ENCODE measurements at regions not wholly inside any gene's neighbourhood (a gene's known extent, or its start where the extent isn't known, plus 50 kb on each side); places are given as distances from the start of the nearest gene placed in this dataset.

DNA sequence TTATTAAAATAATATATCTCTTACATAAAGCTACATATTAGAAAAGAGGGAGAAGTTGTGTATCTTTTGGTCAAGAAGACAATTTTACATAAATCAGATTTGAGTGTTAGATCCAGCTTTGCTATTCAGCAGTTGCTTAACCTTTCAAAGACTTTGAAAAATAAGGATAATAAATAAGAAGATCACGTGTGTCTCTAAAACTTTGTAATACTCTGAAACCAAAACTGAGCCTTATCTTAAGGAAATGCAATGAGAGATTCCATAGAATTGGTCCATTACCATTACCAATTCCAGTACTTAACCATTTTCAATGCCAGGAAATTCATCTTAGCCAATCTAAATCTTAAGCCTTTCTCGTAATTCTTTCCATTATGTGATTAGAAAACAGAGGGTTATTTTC, 89.2 kb upstream of the COL5A2 start:
- DNase-seq = no peak

DNA sequence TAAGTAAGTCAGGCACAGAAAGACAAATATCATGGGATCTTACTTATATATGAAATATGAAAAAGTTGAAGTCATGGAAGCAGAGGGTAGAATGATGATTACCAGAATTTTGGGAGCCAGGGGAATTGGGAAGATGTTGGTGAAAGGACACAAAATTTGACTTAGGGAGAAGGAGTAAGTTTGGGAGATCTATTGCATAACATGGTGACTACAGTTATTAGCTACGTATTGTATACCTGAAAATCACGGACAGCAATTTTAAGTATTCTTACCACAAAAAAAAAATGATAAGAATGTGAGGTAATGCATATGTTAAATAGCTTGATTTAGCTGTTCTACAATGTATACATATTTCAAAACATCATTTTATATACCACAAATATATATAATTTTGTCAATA, 94.2 kb upstream of the COL5A2 start:
- DNase-seq = no peak

DNA sequence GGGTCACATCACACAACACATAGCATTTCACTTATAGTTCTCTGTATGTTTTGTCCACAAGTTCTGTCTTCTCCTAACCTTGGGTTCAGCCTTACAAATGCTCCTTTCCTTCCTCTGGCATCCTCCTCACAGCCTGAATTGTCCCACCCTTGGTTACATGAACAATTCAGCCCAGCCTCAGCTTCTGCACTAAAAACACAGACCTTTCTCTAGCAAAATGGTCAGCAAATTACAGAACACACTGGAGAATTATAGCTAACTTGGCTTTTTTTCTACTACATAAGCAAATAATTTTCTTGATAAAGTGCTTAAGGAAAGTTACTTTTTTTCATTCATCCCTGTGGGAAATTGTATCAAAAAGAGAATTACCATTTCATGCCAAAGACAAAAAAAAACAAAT, 94.8 kb upstream of the COL5A2 start:
- DNase-seq = no peak

DNA sequence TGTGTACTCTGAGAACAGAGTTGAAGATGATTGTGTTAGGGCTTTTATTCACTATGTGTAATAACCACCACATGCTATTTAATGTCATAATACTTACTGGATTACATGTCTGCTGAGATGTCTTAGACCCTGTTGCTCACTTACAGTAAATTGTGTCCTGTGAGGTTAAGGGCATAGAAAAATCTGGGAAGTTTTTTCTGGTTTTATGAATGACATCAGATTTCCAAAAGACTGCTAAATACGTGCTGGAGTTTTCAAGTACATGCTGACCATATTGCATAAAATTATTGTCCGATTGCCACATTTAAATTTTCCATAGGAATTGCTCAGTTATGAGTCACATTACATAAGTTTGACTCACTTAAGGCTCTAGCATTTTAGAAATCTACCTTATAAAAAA, 96.7 kb upstream of the COL5A2 start:
- no peak for DNase-seq

DNA sequence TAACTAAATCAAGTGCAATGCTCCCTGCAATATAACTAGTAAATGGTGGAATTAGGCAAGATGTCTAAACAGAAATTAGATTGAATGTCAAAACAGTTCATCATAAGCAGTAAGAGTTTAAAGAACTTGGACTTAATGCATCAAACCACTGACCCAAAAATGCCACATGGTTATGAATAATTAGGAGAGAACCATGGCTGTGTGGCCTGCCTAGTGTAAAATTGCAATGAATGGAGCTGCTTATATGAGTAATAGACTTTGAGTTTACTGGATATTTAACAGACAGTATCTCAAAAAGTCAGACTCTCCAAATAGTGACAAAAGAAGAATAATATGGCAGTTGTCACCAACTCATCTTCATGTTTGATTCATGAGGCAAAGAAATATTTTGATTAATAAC, 101.6 kb upstream of the COL5A2 start:
- DNase-seq = no peak

DNA sequence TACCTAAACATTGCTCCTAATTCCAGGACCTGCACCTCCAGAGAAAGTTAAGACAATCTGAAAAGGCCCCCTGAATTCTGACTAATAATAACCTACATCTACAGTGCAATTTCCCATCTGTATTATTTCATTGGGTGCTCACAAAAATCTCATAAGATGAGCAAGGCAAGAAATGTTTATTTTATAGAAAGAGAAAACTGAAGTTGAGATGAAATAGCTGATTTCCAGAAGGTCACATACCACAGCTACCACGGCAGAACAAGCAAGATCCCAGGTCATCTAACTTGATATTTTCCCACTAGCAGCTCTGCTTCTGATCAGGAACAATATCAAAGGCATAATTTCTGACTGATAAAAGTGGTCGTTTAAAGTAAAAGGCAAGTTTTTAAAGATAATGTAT, 105.8 kb upstream of the COL5A2 start:
- DNase-seq = no peak

DNA sequence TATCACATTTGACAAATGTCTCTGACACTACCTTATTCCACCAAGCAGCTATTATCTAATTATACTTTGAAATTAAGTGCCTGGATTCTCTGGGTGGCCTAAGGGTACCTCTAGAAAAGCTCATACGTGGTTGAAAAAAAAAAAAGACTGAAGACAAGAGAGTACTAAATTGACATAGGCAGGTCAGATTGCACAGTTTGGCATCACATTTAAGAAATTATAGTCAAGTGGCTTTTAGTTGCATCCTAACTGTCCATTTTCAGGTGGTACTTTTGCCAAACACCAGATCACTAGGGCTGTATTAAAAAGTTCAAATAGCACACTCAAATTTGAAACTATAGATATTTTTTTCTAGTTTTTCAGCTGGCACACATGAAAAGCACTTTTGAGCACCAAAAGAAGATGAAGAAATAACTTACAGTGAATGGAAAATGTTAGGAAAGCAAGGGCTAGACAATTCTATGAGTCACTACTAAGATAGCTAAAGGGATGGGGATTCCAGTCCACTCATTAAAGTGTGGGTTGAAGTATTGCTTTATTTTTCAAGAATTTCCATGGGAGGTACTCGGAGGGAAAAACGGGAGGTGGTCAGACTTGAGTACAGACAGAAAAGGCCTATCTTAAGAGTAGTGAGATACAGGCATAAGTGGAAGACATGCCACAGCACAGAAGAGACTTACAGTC, 106.5 kb upstream of the COL5A2 start:
- DNase-seq = peak; percentile 25

DNA sequence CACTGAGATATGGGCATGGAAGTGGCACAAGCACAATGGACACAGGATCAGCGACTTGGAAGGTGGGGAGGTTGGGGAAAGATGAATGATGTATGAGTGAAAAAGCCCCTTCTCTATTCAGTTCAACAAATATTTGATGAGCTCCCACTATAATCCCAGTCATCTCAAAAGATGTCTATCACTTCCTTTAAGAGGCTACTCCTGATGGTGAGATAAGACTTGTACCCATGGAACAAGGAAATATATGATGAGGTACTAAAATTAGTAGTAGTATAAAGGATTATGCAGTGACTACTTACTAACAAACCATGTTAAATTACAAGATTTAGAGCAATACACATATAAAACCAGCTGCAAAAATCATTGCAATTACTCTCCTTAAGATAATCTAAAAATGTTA, 107.8 kb upstream of the COL5A2 start:
- DNase-seq = no peak

DNA sequence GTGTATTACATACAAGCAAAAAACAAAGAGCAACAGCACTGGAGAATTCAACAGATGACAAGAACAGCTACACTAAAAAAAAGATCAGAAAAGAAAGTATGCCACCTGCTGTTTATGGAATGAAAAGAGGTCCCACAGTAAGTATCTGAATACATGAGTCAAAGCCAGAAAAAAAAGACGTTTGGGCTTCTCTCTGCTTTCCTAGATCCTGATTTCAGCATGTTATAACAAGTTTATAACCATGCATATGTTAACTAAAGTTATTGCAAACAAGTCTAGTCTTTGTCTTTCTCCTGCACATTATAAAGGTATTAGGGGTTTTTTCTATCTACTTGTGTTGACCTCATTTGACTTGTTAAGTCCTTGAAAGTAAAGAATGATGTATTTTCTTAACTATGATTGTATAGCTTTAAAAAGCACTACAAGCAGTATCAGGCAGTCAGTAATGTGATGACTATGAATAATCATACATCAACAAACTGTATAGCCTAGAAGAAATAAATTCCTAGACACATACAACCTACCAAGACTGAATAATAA, 108.5 kb upstream of the COL5A2 start:
- DNase-seq = no peak

DNA sequence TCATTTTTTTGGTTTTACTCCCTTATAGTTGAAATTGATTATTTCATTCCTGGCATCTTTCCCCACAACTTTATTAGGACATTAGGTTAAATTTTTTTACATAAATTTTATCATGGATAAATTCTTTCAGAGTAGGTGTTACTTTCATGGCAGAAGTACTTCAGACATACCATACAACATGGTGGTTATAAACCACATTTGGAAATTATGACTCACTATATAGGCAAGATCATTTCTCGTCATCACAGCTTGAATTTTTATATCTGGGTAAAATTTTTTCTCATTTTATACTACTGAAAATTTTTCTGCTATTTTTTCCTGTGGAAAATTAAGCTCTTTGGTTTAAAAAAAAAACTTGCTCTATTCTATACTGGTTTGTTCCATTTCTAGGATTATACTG, 111.9 kb upstream of the COL5A2 start:
- no peak for DNase-seq

DNA sequence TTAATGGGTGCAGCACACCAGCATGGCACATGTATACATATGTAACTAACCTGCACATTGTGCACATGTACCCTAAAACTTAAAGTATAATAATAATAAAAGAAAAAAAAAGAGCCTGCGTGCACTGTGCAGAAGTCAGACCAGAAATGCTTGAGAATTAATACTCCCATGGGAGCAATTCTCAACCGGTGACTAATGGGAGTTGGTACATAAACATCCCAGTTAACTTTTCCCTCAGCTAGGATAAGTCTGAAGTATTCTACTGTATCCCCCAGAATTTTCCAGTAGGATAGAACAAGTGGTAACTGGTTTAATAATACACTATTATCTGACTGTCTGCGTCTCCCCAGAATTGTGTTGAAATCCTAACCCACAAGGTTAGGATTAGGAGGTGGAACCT, 113.6 kb upstream of the COL5A2 start:
- DNase-seq = no peak

DNA sequence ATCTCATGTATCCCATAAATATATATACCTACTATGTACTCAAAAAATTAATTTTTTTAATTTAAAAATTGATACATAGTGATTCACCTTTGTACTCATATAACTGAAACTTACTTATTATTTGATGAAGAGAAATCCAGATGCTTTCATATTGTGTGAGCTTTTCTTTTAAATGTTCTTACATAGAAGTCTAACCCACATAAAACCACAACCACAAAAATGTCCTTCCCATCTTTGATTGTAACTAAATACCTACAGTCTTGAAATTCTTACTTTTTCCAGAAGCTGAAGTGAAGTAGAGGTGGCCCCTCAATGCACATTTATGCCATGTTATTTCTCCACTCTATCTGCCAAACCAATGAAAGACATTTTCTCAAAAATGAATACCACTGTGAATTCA, 117.9 kb upstream of the COL5A2 start:
- no peak for DNase-seq

DNA sequence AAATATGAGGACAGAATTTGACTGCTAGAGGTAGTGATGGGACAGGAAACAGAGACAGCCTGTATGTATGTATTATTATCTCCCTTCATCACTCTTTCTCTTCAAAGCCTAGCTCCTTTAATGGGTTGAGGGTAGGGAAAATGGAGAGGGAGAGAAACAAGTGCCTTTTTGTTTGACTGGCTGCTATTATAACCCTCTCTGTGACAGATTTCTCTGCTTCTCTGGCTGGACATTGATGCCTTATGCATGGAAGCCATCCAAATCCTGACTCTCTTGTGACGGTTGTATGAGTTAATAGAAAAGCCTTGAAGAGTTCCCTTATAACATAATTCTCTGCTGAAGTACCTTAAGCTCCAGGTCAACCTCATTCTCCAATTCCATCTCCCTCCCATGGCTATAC, 118.5 kb upstream of the COL5A2 start:
- no peak for DNase-seq

DNA sequence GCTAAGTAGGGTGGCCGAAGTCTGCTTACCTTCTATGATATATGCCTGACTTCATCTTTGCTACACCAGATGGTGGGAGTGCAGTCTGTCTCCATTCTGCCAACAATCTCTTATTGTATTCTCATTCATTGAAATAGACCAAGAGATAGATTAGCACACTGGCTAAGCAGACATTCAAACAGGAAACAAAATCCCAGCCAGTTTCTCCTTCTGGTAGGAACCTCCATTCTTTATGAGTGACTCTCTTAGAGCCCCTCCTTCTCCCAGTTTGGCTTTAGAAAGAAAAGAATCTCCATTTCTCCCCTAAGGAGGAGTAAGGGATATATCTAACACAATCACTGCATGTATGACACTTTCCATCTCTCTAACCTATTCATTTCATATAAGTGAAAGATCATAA, 118.9 kb upstream of the COL5A2 start:
- DNase-seq = no peak

DNA sequence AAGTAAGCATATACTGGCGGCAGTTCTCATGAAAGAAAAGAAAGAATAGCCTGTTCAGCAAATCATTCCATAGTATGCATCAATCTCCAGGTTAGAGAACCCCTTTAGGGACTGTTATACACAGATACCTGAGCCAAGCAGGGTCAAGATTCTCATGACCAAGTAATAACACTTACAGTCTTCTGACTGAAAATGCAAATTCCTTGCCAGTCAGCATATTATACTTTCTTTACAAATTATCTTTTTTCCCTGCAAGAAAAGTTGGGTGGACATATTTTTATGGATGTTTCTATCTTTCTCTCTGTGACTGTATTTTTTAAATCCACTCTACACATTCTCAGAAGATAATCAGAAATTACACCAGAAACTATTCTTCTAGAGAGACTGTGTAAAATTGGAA, 120.4 kb upstream of the COL5A2 start:
- DNase-seq = no peak

DNA sequence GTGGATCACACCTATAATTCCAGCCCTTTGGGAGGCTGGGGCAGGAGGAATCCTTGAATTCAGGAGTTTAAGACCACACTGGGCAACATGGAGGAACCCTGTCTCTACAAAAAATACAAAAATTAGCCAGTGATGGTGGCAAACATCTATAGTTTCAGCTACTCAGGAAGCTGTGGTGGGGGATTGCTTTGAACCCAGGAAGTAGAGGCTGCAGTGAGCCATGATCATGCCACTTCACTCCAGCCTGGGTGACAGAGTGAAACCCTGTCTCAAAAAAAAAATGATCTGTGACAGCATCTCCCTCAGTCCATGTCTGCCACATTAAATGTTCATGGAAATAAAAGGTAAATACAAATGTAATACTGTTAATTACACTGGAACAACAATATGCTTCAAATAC, 121.4 kb upstream of the COL5A2 start:
- DNase-seq = no peak

DNA sequence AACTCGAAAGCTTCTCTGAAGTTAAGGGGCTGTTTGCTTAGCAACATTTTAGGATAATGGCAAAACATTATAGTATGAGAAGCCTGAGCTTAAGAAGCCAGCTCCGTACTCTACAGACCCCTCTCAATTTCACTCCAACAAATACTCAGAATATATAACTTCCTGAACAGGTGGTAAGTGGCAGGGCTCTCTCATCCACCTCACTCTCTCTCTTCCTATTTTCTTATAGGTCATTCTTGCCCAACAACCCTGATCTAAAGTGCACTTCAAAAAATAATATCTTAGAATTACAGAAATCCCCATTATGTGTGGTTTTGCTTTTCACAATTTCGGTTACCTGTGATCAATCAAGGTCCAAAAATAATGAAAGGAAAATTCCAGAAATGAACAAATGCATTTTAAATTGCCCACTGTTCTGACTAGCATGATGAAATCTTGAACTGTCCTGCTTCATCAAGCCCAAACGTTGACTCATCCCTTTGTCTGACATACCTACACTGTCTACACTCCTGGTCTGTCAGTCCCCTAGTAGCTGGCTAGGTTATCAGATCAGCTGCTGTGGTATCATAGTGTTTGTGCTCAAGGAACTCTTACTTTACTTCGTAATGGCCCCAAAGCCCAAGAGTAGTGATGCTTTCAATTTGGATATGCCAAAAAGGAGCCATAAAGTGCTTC, 122.8 kb upstream of the COL5A2 start:
- DNase-seq = no peak

DNA sequence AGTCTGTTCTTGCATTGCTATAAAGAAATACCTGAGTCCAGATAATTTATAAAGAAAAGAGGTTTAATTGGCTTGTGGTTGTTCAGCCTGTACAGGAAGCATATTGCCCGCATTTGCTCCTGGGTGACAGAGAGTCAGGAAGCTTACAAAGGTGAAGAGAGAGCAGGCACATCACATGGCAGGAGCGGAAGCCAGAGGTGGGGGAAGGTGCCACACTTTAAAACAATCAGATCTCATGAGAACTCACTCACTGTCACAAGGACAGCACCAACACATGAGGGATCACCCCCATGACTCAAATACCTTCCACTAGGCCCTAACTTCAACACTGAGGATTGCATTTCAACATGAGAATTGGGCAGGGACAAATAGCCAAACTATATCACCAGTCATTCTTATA, 124.8 kb upstream of the COL5A2 start:
- no peak for DNase-seq

DNA sequence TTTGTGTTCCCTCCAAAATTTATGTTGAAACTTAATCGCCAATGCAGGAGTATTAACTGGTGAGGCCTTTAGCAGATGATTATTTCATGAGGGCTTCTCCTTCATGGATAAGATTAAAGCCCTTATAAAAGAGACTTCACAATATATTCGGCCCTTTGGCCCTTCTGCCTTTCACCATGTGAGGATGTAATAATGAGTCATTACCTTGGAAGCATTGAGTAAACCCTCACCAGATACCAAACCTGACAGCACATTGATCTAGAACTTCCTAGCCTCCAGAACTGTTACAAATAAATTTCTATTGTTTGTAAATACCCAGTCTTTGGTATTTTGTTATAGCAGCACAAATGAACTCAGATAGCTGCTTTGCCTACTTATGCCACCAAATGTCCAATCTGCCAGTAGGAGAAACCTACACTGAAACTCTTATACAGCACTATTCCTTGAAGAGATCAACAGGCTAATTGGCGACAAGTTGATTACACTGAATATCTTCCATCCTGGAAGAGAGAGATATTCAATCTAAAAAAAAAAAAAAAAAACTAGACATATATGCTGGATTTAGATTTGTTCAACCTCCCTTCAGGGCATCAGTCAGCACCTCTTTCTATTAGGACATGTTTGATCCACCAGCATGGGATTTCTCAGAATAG, 125.9 kb upstream of the COL5A2 start:
- no peak for DNase-seq

DNA sequence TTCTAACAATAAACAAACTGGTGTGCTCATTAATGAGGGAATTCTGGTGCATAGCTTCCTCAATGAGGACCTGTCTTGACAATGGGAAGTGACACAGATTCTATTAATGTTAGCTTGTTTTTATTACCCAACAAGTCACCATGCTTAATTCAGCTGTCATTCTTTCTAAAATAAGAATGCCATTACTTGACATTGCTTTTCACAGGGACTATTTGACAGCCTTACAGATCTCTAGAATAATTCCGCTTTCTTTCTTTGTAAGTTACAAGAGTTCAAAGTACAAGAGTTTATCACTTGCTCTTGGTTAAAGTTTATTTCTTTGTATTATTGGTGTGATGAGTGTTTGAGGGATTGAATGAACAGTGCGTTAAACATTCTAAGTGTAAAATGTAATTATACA, 127.0 kb upstream of the COL5A2 start:
- DNase-seq = no peak

DNA sequence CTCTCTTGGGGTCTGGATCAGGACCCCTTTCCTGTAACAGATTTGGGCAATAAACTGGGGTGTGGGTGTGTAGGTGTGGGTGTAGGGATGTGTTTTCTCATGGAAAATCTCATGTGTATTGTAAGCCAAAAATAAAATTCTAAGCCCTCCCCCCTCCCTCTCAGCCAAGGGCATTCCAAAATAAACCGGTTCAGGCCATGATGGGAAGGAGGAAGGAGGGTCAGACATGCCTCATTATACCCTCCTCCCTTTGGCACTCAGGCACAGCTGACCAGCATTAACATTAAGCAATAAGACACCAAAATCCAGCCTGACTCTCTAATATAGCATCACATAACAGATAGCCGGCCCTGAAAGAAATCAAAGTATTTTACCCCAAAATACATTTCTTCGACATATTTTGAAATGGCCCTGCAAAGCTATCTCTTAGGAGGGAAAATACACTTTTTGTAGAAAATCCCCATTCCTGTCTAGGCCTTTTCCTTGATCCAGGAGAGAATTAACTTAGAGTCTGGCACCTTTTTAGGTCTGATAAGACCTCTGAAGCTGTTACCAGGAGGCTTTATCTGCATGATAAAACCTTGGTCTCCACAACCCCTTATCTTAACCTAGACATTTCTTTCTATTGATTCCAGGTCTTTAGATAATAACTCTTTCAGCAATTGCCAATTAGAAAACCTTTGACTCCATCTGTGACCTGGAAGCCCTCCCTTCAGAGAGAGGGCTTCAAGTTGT, 128.7 kb upstream of the COL5A2 start:
- no peak for DNase-seq

DNA sequence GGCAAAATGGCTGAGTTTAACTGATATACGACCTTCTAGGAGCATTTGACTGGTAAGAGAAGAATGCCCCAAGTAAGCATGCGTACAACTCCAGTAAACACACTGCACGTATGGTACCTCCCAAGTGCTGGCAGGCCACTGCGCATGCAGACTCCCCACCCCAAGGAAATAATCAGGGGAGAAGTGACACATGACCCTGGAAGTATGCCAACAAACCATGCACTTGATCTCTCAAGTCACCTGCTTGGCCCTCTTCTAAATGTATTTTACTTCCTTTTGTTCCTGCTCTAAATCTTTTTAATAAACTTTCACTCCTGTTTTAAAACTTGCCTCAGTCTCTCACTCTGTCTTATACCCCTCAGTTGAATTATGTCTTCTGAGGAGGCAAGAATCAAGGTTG, 129.8 kb upstream of the COL5A2 start:
- DNase-seq = no peak

DNA sequence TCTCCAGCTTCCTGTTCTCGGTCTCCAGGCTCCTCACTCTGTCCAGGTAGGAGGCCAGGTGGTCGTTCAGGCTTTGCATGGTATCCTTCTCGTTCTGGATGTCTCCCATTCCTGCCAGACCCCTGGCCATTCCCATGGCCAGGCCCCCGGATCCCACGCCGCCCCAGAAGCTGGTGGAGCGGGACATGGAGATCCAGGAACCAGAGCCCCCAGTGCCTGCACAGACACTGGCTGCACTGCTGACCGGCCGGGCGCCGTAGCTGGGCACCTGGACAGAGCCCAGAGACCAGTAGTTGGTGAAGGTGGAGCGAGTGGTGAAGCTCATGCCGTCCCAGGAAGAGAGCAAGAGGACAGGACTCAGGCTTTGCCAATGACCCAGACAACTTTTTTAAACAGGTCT, 129.1 kb upstream of the WDR75 start:
- DNase-seq = no peak

DNA sequence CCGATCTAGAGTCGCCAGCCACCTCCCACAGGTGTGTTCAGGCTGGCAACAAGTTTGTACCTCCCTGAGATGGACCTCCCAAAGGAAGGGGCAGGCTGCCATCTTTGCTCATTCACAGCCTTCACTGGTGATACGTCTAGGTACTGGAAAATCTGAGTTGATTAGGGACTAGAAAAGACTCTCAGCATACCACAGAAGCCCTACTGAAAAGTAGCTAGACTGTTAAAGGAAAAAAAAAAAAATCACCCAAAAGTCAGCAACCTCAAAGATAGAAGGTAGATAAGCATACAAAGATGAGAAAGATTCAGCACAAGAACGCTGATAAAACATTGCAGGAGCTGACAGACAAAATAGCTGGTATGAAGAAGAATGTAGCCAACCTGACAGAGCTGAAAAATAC, 128.6 kb upstream of the WDR75 start:
- DNase-seq = no peak

Measured in femur (tissue), 1 donor.